Neural cell (in vitro differentiated cells): ENCODE measurements at regions not wholly inside any gene's neighbourhood (a gene's known extent, or its start where the extent isn't known, plus 50 kb on each side); places are given as distances from the start of the nearest gene placed in this dataset.
"Not testable (repeated sequence)": the region's sequence is repeated elsewhere in the genome, so short reads cannot be mapped to it uniquely, and the experiment has no call there.

ENCODE experiments used
- H2AFZ ChIP-seq: fragments of 200-600, 300-800 bp; sonication (generic), shearing (Covaris generic); 2 replicates; pipeline ENCODE4 v1.6.0; 2014; ENCODE audit warnings: low read depth, mild to moderate bottlenecking, antibody characterized with exemption, low read length, moderate library complexity
- H3F3A ChIP-seq: fragments of 200-600 bp; shearing (Covaris generic); 2 replicates; pipeline ENCODE4 v1.6.1; 2016; ENCODE audit warnings: mild to moderate bottlenecking, moderate library complexity, mixed read lengths, antibody characterized with exemption, low read length; ENCODE audit not compliant: insufficient read depth, poor library complexity, severe bottlenecking
- H3K27ac ChIP-seq: fragments of 200-600, 300-800 bp; sonication (generic), shearing (Covaris generic); 2 replicates; pipeline ENCODE4 v1.5.1; 2014; ENCODE audit warnings: mild to moderate bottlenecking, low read length, moderate library complexity
- H3K27me3 ChIP-seq: fragments of 300-800, 200-600 bp; sonication (generic), shearing (Covaris generic); 2 replicates; pipeline ENCODE4 v1.6.0; 2014; ENCODE audit warnings: mild to moderate bottlenecking, low read depth, low read length, moderate library complexity; ENCODE audit not compliant: insufficient read depth
- H3K36me3 ChIP-seq: fragments of 300-800, 200-600 bp; sonication (generic), shearing (Covaris generic); 2 replicates; pipeline ENCODE4 v1.5.1; 2014; ENCODE audit warnings: mild to moderate bottlenecking, antibody characterized with exemption, low read length, moderate library complexity; ENCODE audit not compliant: insufficient read depth
- H3K4me2 ChIP-seq: fragments of 300-800, 200-600 bp; sonication (generic), shearing (Covaris generic); 2 replicates; pipeline ENCODE4 v1.6.0; 2014; ENCODE audit warnings: mild to moderate bottlenecking, low read length
- H3K4me3 ChIP-seq: fragments of 300-800, 200-600 bp; sonication (generic), shearing (Covaris generic); 2 replicates; pipeline ENCODE4 v1.5.1; 2014; ENCODE audit warnings: mild to moderate bottlenecking, low read length, moderate library complexity
- H3K79me2 ChIP-seq: fragments of 200-600 bp; shearing (Covaris generic); replicated peaks from 2 replicates; pipeline ENCODE4 v1.6.0; 2014; ENCODE audit warnings: mild to moderate bottlenecking, low read length, moderate library complexity; ENCODE audit not compliant: insufficient read depth
- H3K9ac ChIP-seq: fragments of 300-800, 200-600 bp; sonication (generic), shearing (Covaris generic); 2 replicates; pipeline ENCODE4 v1.6.1; 2016; ENCODE audit warnings: mild to moderate bottlenecking, low read length, mixed read lengths
- H3K9me2 ChIP-seq: fragments of 200-600 bp; shearing (Covaris generic); 2 replicates; pipeline ENCODE4 v1.6.1; 2016; ENCODE audit warnings: mild to moderate bottlenecking, low read length, mixed read lengths; ENCODE audit not compliant: insufficient read depth
- H3K9me3 ChIP-seq: fragments of 200-600, 300-800 bp; sonication (generic), shearing (Covaris generic); 2 replicates; pipeline ENCODE4 v1.6.1; 2016; ENCODE audit warnings: mild to moderate bottlenecking, mixed run types, low read length, moderate library complexity, mixed read lengths
- H4K20me1 ChIP-seq: fragments of 200-600 bp; shearing (Covaris generic); 2 replicates; pipeline ENCODE4 v1.6.1; 2016; ENCODE audit warnings: mild to moderate bottlenecking, mixed run types; ENCODE audit not compliant: insufficient read depth
- CTCF ChIP-seq: fragments of 450-650 bp; IDR thresholded peaks from 2 replicates; pipeline ENCODE4 v1.5.1; 2014; ENCODE audit warnings: antibody characterized with exemption, mild to moderate bottlenecking, moderate library complexity; ENCODE audit not compliant: poor library complexity, severe bottlenecking
- SMC3 ChIP-seq: fragments of 450-650 bp; conservative IDR thresholded peaks from 2 replicates; pipeline ENCODE4 v1.6.1; 2014; ENCODE audit warnings: antibody characterized with exemption, mild to moderate bottlenecking, moderate library complexity; ENCODE audit not compliant: poor library complexity

GRCh38 chr2:87212938-87213337 is 191.3 kb upstream of the PLGLB1 start:
- H3F3A ChIP-seq, H3K9me2 ChIP-seq, H3K9me3 ChIP-seq, H3K9ac ChIP-seq, H3K27ac ChIP-seq, H3K36me3 ChIP-seq, H3K27me3 ChIP-seq, H3K79me2 ChIP-seq, H2AFZ ChIP-seq, H3K4me3 ChIP-seq, H4K20me1 ChIP-seq, H3K4me2 ChIP-seq: not testable (repeated sequence)

- H3K4me3 ChIP-seq, H3K27ac ChIP-seq, H3K27me3 ChIP-seq, H4K20me1 ChIP-seq, H3K9me3 ChIP-seq, H3K9ac ChIP-seq, H3F3A ChIP-seq, H2AFZ ChIP-seq, H3K4me2 ChIP-seq, H3K36me3 ChIP-seq, H3K79me2 ChIP-seq, H3K9me2 ChIP-seq: not testable (repeated sequence)
These were observed 195.4 kb upstream of the PLGLB1 start for GRCh38 chr2:87217005-87217404.

- H3K27me3 ChIP-seq, H3K36me3 ChIP-seq, H4K20me1 ChIP-seq, H3K27ac ChIP-seq, H3K79me2 ChIP-seq, H3K4me3 ChIP-seq, H3K4me2 ChIP-seq, H2AFZ ChIP-seq, H3K9ac ChIP-seq, H3K9me2 ChIP-seq, H3F3A ChIP-seq, H3K9me3 ChIP-seq: not testable (repeated sequence)
- TF ChIP-seq CTCF (peak; percentile 17), SMC3 (peak; percentile 26)
These were observed 196.2 kb upstream of the PLGLB1 start for GRCh38 chr2:87217741-87218410.

DNA sequence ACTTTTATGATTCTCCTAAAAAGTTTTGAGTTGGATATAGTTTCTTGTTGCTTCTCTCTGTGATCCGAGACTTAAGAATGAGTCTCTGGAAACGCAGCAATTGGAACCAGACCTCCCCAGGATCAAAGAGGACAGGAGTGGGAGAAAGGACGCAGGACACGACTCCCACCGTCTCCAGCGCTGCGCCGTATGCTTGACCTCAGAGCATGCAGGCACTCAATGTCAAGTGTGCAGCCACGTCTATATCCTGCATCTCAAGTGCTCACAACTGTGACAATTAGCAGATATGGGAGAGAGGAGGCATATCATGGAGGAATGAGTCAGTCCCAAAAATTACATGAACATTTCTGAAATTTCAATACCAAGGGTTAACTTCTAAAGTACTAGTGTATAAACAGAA is 199.0 kb upstream of the PLGLB1 start:
- not testable (repeated sequence) for H3K4me2 ChIP-seq, H3F3A ChIP-seq, H3K27me3 ChIP-seq, H3K4me3 ChIP-seq, H3K79me2 ChIP-seq, H3K9me3 ChIP-seq, H3K9ac ChIP-seq, H4K20me1 ChIP-seq, H2AFZ ChIP-seq, H3K36me3 ChIP-seq, H3K27ac ChIP-seq, H3K9me2 ChIP-seq

DNA sequence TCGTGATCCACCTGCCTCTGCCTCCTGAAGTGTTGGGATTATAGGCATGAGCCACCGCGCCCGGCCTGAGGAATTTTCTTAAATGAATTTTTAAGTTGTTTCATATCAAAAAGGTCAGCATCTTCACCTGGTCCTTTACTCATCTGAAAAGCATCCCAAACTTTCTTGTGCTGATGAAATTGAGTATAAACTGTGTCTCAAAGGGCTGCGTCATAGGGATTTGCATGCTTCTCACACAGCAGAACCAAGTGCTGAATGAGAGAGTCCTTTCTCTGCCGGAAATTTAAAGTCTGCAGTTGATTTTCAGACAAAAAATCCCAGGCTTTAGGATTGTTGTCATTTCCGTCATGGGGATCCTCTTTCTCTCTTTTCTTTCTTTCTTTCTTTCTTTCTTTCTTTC is 200.5 kb upstream of the PLGLB1 start:
- H3K4me3 ChIP-seq, H3K9me2 ChIP-seq, H2AFZ ChIP-seq: not testable (repeated sequence)

DNA sequence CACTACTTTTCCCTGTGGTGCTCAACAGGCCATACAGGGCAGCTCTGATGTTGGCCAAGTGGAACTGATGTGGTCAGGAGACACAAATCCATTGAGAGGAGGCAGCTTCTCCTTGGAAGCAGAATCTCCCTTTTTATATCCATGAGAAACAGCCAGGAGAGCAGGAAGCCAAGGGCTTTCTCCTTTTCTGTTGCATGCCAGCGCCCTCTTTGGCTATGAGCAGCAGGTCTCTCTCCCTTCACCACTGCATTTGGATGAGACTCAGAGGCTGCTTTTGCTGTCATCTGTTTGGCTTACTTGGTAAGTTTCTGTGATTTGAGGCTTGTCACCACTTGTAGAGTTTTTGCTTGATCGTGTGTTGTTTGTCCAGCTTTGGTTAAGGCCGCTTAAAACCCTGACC is 202.2 kb upstream of the PLGLB1 start:
- not testable (repeated sequence) for H3F3A ChIP-seq, H3K9me2 ChIP-seq, H3K4me2 ChIP-seq, H3K9ac ChIP-seq, H3K27me3 ChIP-seq, H4K20me1 ChIP-seq, H3K4me3 ChIP-seq, H3K79me2 ChIP-seq, H3K36me3 ChIP-seq, H3K27ac ChIP-seq, H3K9me3 ChIP-seq, H2AFZ ChIP-seq

More for the DNA sequence above, 200.5 kb upstream of the PLGLB1 start:
- H3K27me3 ChIP-seq, H3K79me2 ChIP-seq, H3K27ac ChIP-seq, H3F3A ChIP-seq, H3K9me3 ChIP-seq, H3K4me2 ChIP-seq, H3K36me3 ChIP-seq, H4K20me1 ChIP-seq, H3K9ac ChIP-seq: not testable (repeated sequence)

DNA sequence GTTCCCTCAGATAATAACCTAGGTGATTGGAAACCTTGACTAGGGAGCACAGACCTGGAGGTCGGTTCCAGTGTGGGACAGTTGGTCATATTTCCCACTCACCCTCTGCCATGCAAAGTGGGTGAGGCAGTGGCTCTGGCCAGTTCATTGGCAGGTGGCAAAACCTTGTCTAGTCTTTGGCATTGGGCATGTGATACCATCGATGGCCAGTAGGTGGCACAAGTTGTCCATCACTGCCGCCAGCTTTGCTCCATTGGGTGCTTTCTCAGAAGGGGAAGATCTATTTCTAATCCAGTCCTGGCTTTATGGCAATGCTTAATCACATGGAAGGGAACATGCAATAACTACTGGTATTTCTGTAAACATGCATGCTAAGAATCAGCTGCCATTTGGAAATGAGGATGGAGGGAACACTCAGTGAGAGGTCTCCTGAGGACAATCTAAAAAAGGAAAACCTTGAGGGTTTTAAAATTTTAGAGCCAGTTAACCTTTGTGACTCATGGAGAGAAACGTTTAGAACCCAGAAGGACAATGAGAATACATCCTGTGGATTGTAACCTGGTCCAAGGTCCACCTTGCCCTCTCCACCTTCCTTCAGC is 207.5 kb upstream of the PLGLB1 start:
- not testable (repeated sequence) for H3K9me2 ChIP-seq, H3K79me2 ChIP-seq, H3K9me3 ChIP-seq, H3K27ac ChIP-seq, H3K27me3 ChIP-seq, H3F3A ChIP-seq, H4K20me1 ChIP-seq, H3K4me3 ChIP-seq, H3K9ac ChIP-seq, H3K36me3 ChIP-seq, H3K4me2 ChIP-seq, H2AFZ ChIP-seq
